NCI-H524 treated with DMSO at 0.1 percent for 48 hours (cell line): ENCODE measurements at regions not wholly inside any gene's neighbourhood (a gene's known extent, or its start where the extent isn't known, plus 50 kb on each side); places are given as distances from the start of the nearest gene placed in this dataset.
"Not testable (repeated sequence)": the region's sequence is repeated elsewhere in the genome, so short reads cannot be mapped to it uniquely, and the experiment has no call there.

Source experiments
- DNase-seq: peaks from one replicate; lab custom pipeline; 2025; lab: John Stamatoyannopoulos, UW

- no peak for DNase-seq
Observed at GRCh38 chr3:88795503-88795902, 311.9 kb upstream of the EPHA3 start.

- DNase-seq = no peak
Observed at GRCh38 chr3:88807491-88808105, 299.8 kb upstream of the EPHA3 start.

GRCh38 chr3:88809993-88810392 is 297.4 kb upstream of the EPHA3 start:
- DNase-seq = no peak

- no peak for DNase-seq
Observed at GRCh38 chr3:88810455-88810854, 297.0 kb upstream of the EPHA3 start.

GRCh38 chr3:88811096-88811495 is 296.3 kb upstream of the EPHA3 start:
- no peak for DNase-seq

GRCh38 chr3:88812576-88812975 is 294.8 kb upstream of the EPHA3 start:
- no peak for DNase-seq

- DNase-seq = no peak
Observed at GRCh38 chr3:88816445-88816844, 291.0 kb upstream of the EPHA3 start.

GRCh38 chr3:88824666-88825564 is 282.5 kb upstream of the EPHA3 start:
- no peak for DNase-seq

GRCh38 chr3:88828466-88828865 is 279.0 kb upstream of the EPHA3 start:
- DNase-seq = no peak

- no peak for DNase-seq
Observed at GRCh38 chr3:88852606-88853005, 254.8 kb upstream of the EPHA3 start.

GRCh38 chr3:88863196-88863595 is 244.2 kb upstream of the EPHA3 start:
- DNase-seq = no peak

- no peak for DNase-seq
Observed at GRCh38 chr3:88876724-88877123, 230.7 kb upstream of the EPHA3 start.

- DNase-seq = no peak
Observed at GRCh38 chr3:88879905-88880304, 227.5 kb upstream of the EPHA3 start.

GRCh38 chr3:88882121-88882520 is 225.3 kb upstream of the EPHA3 start:
- DNase-seq = no peak

GRCh38 chr3:88886624-88887023 is 220.8 kb upstream of the EPHA3 start:
- not testable (repeated sequence) for DNase-seq

- DNase-seq = no peak
Observed at GRCh38 chr3:88896026-88896425, 211.4 kb upstream of the EPHA3 start.

- no peak for DNase-seq
Observed at GRCh38 chr3:88912294-88912877, 195.0 kb upstream of the EPHA3 start.

- no peak for DNase-seq
Observed at GRCh38 chr3:88918841-88919240, 188.6 kb upstream of the EPHA3 start.

- peak; percentile 79 for DNase-seq
Observed at GRCh38 chr3:88921986-88922385, 185.4 kb upstream of the EPHA3 start.

GRCh38 chr3:88926221-88926620 is 181.2 kb upstream of the EPHA3 start:
- no peak for DNase-seq

GRCh38 chr3:88930611-88931010 is 176.8 kb upstream of the EPHA3 start:
- DNase-seq = no peak

- peak; percentile 78 for DNase-seq
Observed at GRCh38 chr3:88936831-88937230, 170.6 kb upstream of the EPHA3 start.

GRCh38 chr3:88940296-88940695 is 167.1 kb upstream of the EPHA3 start:
- DNase-seq = no peak
